GM12874 (cell line): ENCODE measurements at regions not wholly inside any gene's neighbourhood (a gene's known extent, or its start where the extent isn't known, plus 50 kb on each side); places are given as distances from the start of the nearest gene placed in this dataset.
A peak's percentile ranks its signal among the peaks of the same experiment; 100 is the strongest.

Experiments used
- TF ChIP-seq, protein P1 (sequence below): IDR thresholded peaks from 2 replicates; pipeline ENCODE4 v1.5.1; 2011; ENCODE audit warnings: low read depth, mild to moderate bottlenecking, control low read depth, low read length, moderate library complexity; ENCODE audit not compliant: insufficient read depth

DNA sequence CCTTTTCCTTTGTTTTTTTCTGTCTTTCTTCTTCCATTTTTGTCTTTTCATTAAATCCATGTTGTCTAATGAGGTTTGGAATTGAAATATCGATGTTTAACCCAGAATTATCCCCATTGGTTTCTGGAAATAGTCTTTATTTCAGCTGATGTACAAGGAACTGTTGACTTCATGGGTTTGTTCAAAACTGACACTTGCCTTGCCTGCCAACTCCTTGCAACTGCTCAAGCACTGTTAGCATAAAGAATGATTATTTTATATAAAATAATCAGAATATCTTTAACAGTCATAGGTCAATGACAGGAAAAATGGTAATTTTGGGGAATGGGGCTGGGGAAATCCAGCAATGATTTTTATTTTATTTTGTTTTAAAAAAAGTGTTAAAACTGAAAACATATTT lies 359.6 kb upstream of the LCORL start:
- TF ChIP-seq, protein P1, sequence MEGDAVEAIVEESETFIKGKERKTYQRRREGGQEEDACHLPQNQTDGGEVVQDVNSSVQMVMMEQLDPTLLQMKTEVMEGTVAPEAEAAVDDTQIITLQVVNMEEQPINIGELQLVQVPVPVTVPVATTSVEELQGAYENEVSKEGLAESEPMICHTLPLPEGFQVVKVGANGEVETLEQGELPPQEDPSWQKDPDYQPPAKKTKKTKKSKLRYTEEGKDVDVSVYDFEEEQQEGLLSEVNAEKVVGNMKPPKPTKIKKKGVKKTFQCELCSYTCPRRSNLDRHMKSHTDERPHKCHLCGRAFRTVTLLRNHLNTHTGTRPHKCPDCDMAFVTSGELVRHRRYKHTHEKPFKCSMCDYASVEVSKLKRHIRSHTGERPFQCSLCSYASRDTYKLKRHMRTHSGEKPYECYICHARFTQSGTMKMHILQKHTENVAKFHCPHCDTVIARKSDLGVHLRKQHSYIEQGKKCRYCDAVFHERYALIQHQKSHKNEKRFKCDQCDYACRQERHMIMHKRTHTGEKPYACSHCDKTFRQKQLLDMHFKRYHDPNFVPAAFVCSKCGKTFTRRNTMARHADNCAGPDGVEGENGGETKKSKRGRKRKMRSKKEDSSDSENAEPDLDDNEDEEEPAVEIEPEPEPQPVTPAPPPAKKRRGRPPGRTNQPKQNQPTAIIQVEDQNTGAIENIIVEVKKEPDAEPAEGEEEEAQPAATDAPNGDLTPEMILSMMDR, result no peak

DNA sequence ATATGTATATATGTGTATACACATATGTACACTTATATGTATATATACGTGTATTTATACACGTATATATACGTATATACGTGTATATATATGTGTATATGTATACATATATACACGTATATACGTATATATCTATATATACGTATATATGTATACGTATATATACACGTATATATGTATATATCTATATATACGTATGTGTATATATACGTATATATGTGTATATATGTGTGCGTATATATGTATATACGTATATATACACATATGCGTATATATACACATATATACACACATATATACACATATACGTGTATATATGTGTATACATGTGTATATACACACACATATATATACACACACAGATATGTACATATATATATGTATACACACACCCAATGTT lies 348.0 kb upstream of the LCORL start:
- TF ChIP-seq, protein P1, result no peak

DNA sequence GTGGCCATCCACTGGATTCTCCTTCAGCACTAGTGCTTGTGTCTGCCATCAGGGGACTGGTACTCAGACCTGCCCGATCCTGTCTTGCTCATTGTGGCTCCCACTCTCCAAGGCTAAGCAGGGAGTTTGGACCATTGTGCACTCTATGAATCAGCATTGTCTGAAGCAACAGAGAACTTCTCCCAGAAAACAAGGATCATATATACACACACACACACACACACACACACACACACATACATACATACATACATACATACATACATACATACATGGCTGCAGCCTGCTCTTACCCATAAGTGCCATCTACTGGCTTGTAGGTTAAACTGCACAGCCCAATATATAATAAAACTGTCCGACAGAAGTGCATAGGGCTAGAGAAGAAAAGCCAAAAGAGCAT lies 345.3 kb upstream of the LCORL start:
- TF ChIP-seq, protein P1, result peak; percentile 54; the same call in 1 of the 2 replicates

DNA sequence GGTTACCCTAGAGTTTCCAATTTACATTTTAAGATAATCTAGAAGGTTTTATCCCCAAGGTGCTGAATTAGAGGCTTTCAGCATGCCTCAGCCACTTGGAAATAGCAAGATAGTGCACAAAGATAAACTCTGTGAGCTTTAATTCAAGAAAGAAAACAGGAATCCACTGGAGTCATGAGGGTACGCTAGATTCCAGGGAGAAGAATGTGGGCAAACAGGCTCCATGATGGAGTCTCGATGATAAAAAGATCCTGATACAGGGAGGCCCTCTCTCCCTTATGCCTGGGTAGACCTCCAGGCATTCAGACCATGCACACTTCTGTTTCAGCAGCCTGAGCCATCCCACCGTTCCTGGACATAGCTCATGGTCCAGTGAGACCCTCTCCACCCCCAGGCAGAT lies 344.6 kb upstream of the LCORL start:
- TF ChIP-seq, protein P1, result no peak

DNA sequence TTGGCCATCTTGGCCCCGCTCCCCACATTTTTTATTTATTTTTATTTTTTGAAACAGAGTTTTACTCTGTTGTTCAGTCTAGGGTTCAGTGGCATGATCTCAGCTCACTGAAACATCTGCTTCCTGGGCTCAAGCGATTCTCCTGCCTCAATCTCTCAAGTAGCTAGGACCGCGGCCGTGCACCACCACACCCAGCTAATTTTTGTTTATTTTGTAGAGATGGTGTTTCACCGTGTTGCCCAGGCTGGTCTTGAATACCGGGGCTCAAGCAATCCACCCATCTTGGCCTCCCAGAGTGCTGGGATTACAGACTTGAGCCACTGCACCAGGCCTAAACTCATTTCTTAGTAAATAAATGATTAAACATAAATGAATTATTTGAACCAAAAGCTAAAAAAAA lies 322.0 kb upstream of the LCORL start:
- TF ChIP-seq, protein P1, result no peak

DNA sequence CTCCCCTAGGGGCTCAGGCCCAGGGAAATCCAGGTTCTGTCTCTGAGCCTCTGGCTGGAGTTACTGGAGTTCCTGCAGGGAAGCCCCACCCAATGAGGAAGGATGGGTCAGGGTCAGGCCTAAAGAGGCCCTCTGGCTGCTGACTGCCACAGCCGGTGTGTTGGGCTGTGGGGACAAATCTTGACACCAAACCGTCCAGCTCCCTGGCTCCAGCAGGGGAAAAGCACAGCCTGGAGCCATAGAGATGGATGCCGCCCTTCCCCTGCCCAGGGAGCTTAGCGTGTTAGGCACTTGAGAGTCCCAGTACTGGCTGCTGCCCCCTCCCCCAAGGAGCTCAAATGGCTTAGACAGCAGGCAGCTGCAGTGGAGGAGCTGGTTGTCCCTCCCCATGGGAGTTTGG lies 321.3 kb upstream of the LCORL start:
- TF ChIP-seq, protein P1, result no peak

DNA sequence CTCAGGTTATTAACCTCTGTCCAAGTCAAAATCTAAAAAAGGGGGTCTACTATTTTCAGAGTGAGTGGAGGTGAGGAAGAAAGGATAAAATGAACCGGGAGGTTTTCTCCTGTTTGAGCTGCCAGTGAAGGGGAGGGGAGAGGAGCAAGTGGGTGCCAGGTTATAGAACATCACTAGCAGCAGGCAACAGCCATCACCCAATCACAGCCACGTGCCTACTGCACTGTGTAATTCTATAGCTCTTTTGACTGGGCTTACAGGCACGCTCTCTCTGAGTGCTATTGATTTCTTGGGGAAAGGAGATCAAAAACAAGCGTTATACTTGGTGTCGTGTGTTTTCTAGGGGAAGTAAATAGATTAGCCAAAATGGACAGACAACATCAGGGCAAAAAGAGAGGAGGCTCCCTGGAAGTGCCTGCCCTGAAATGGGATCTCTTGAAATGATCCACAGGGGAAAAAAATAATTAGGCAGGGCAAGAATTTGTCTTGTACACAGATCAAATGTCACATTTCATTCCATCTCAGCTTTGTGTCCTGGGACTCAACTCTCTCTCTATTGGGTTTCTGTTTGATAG lies 300.5 kb upstream of the LCORL start:
- TF ChIP-seq, protein P1, result no peak
